Fibroblast of the conjunctiva (primary cell): ENCODE measurements at regions not wholly inside any gene's neighbourhood (a gene's known extent, or its start where the extent isn't known, plus 50 kb on each side); places are given as distances from the start of the nearest gene placed in this dataset.
"Not testable (repeated sequence)": the region's sequence is repeated elsewhere in the genome, so short reads cannot be mapped to it uniquely, and the experiment has no call there.

ENCODE experiments used
- DNase-seq: peaks from one replicate; pipeline ENCODE4 v3.0.0-alpha.2; 2010; ENCODE audit warnings: low read depth

DNA sequence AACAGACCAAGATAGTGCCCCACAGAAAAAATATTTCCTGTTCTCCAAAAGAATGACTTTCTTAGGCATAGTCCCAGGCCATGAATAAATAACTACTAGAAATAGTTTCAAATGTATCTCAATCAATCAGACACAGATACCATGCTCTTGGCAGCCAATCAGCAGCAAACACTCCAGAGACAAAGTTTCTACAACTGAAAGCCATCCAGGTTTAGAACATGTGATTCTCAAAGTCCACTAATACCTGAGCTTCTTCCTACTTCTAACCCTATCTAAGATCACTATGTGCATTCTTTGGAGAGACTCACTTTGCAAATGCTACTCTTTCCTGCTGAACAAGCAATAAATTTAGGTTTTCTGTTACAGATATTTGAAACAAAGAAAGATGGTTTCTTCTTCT lies 425.8 kb upstream of the GRIN3A start:
- DNase-seq: no peak

GRCh38 chr9:102153081-102153480 lies 414.6 kb upstream of the GRIN3A start:
- not testable (repeated sequence) for DNase-seq

DNA sequence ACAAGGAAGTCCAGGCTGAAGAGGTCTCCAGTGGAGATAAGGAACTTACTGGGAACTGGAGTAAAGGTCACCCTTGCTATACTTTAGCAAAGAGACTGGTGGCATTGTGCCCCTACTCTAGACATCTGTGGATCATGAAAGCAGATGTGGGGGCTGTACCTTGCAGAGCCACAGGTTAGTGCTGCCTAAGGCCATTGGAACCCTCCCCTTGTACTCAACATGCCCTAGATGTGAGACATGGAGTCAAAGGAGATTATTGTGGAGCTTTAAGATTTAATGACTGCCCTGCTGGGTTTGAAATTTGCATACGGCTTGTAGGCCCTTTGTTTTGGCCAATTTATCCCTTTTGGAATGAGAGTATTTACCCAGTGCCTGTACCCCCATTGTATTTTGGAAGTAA lies 397.3 kb upstream of the GRIN3A start:
- no peak for DNase-seq

- DNase-seq: no peak
Observed at GRCh38 chr9:102124465-102124864, 386.0 kb upstream of the GRIN3A start.

DNA sequence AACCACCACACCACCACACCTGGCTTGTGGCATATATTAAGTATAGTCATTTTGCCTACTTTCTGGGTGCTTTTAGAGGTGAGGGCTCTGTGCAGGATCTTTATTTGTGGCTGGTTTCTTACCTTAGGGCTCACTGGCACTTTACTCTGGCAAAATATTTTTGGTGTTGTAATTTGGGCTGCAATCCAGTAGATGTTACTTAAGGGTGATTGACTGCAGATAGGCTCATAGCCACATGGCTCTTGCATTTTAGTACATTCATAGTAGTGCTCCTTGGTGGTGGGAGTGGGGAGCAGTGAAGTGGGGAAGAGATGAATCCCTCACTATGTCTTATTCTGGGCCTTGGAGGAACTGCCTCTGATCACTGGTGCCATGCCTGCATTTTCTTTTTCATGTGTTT lies 376.1 kb upstream of the GRIN3A start:
- DNase-seq: no peak

- no peak for DNase-seq
Observed at GRCh38 chr9:102113191-102113590, 374.7 kb upstream of the GRIN3A start.

DNA sequence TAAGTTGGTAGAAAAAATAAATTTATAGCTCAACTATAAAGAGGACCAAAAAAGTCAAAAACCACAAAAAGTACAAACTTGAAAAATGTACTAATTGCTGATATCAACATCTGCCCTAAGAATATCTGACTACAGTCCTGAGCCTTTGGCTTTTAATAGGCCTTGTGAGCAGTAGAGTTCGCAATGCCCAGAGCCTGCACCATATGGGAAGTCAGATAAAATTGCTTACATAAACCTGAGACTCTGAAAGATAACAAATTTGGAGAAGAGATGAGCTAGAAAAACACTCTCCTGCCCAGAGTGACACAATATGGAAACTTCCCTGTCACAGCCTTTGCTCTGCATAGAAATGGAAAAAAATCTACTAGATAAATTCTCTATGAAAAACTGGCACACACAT lies 368.0 kb upstream of the GRIN3A start:
- no peak for DNase-seq

- DNase-seq: no peak
Observed at GRCh38 chr9:102101723-102102122, 363.3 kb upstream of the GRIN3A start.

GRCh38 chr9:102087141-102087540 lies 348.7 kb upstream of the GRIN3A start:
- no peak for DNase-seq

- DNase-seq: no peak
Observed at GRCh38 chr9:102085548-102085947, 347.1 kb upstream of the GRIN3A start.

DNA sequence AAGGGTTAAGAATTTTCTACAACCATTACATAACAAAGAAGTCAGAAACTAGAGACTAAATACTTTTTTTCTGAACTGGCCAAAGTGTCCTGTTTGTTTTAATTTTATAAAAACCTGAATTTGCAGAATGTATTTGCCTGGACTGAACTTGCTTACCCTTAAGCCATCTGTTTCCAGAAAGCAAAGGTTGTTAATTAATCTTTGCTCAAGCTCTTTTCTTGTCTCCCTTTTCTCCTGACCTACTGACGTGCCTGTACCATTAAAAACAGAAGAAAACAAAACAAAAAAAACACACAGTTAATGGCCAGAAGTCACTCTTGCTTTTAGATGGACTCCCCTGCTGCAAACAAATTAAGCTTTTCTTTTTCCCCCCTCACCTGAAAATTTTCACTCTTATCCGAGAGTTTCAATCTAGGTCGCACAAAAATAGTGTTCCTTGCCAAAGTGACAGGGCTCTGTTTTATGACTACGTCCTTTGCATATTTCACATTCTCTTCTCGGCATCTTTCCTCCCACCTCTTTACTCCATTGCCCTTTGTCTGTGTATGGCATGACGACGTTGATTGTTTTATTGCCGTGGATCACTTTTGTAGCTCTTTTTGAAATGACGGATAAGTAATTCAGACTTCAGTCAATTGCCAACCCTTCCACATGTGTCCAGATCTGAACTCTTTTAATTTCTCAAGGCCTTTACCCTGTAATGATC lies 333.8 kb upstream of the GRIN3A start:
- DNase-seq: no peak

GRCh38 chr9:102069969-102070368 lies 331.5 kb upstream of the GRIN3A start:
- DNase-seq: no peak

- DNase-seq: no peak
Observed at GRCh38 chr9:102054811-102055210, 316.4 kb upstream of the GRIN3A start.

GRCh38 chr9:102049586-102050246 lies 311.3 kb upstream of the GRIN3A start:
- no peak for DNase-seq

GRCh38 chr9:102047549-102047948 lies 309.1 kb upstream of the GRIN3A start:
- no peak for DNase-seq

GRCh38 chr9:102044133-102044532 lies 305.7 kb upstream of the GRIN3A start:
- DNase-seq: no peak

DNA sequence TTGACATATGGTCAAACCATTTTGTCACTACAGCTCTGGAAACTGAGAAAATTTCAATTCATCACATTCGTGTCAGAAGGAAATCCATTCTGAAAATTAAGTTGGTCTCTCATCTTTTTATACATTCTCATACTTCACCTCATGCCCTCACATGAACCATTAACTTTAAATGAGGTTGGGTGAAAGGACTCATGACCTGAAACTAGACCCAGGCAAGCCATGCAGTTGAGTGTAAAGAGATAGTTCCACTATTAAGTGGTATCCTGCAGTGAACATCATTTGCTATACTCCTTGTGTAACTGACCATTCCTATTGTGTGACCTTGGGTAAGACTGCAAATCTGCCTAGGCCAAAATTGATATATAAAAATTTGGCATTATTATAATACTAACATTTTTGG lies 299.6 kb upstream of the GRIN3A start:
- DNase-seq: no peak

- DNase-seq: no peak
Observed at GRCh38 chr9:102035929-102036328, 297.5 kb upstream of the GRIN3A start.

- DNase-seq: no peak
Observed at GRCh38 chr9:102032614-102033013, 294.2 kb upstream of the GRIN3A start.

DNA sequence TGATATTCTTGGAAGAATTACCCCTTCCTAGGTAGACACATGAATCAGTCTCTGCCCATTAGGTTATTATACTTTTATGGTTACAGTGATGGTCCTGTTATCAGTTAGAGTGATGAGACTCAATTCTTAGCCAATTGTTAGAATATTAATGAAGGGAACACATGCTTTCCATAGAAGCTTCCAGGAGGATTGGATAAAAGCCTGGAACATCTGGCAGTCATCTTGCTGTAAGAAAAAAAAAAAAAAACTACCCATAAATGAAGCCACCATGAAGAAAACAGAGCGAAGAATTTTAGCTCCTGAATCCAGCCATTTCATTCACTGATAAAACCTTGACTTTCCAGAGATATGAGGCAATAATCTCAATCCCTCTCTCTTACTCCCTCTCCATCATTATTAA lies 262.5 kb upstream of the GRIN3A start:
- DNase-seq: no peak

DNA sequence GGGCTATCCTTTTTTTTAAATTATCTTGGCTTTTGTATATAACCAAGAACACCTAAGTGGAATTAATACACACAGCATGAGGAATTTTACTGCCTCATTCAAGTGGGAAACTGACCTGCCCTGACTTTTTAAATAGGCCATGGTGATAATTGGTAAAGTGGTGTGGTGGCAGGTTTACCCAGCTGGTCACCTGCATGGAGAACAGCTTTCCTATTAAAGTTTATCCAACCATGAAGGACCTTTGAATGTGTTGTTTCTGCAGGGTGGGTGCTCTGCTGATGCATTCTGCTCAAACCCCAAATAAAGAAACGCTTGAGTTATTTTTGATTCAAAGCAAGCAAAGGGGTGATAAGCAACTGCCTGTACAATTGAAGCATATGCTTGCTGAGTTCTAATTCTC lies 261.0 kb upstream of the GRIN3A start:
- DNase-seq: no peak

GRCh38 chr9:101995231-101995630 lies 256.8 kb upstream of the GRIN3A start:
- no peak for DNase-seq

GRCh38 chr9:101993771-101994170 lies 255.3 kb upstream of the GRIN3A start:
- no peak for DNase-seq

- no peak for DNase-seq
Observed at GRCh38 chr9:101991926-101992325, 253.5 kb upstream of the GRIN3A start.
